DND-41 (cell line): ENCODE measurements at regions not wholly inside any gene's neighbourhood (a gene's known extent, or its start where the extent isn't known, plus 50 kb on each side); places are given as distances from the start of the nearest gene placed in this dataset.

Experiments
- ATAC-seq: fragments of 200-7000 bp; cut with Tn5 transposase; 3 replicates; pipeline ENCODE4 v1.9.1; 2021; ENCODE audit warnings: low read depth; ENCODE audit not compliant: insufficient read depth
- DNase-seq: peaks from one replicate; pipeline ENCODE4 v3.0.0-alpha.2; 2020
- H2AFZ ChIP-seq: 2 replicates; pipeline ENCODE4 v1.6.0; 2012; ENCODE audit warnings: low read depth, low read length
- H3K27ac ChIP-seq: 2 replicates; pipeline ENCODE4 v1.5.1; 2012; ENCODE audit warnings: low read length, inconsistent platforms
- H3K27me3 ChIP-seq: fragments of 200-600 bp; sonication (generic); 2 replicates; pipeline ENCODE4 v1.6.0; 2012; ENCODE audit warnings: low read length, mild to moderate bottlenecking, inconsistent platforms; ENCODE audit not compliant: insufficient read depth, poor library complexity
- H3K36me3 ChIP-seq: 2 replicates; pipeline ENCODE4 v1.5.1; 2012; ENCODE audit warnings: low read length, inconsistent platforms; ENCODE audit not compliant: insufficient read depth
- H3K4me1 ChIP-seq: 2 replicates; pipeline ENCODE4 v1.5.1; 2012; ENCODE audit warnings: mild to moderate bottlenecking, low read length; ENCODE audit not compliant: insufficient read depth
- H3K4me2 ChIP-seq: 2 replicates; pipeline ENCODE4 v1.6.0; 2012; ENCODE audit warnings: mild to moderate bottlenecking, moderate library complexity, low read length, inconsistent platforms; ENCODE audit not compliant: insufficient read depth
- H3K4me3 ChIP-seq, 2 experiments: fragments of 200-600 bp in 1 of 2; shearing (Covaris generic) in 1 of 2; 2 replicates each; pipeline ENCODE4 v1.5.1; 2012 to 2016; ENCODE audit warnings: inconsistent platforms in 2 of 2, low read length in 2 of 2, mild to moderate bottlenecking in 2 of 2, low read depth in 1 of 2, moderate library complexity in 1 of 2
- H3K79me2 ChIP-seq: 2 replicates; pipeline ENCODE4 v1.6.0; 2012; ENCODE audit warnings: low read length, inconsistent platforms; ENCODE audit not compliant: insufficient read depth
- H3K9ac ChIP-seq: 2 replicates; pipeline ENCODE4 v1.6.0; 2012; ENCODE audit warnings: low read depth, mild to moderate bottlenecking, inconsistent platforms, low read length, moderate library complexity
- H3K9me3 ChIP-seq: 2 replicates; pipeline ENCODE4 v1.5.1; 2012; ENCODE audit warnings: low read length, moderate library complexity, mild to moderate bottlenecking, inconsistent platforms; ENCODE audit not compliant: insufficient read depth, severe bottlenecking
- H4K20me1 ChIP-seq: 2 replicates; pipeline ENCODE4 v1.6.0; 2012; ENCODE audit warnings: low read length; ENCODE audit not compliant: insufficient read depth
- CTCF ChIP-seq: IDR thresholded peaks from 2 replicates; pipeline ENCODE4 v1.5.1; 2012; ENCODE audit warnings: borderline replicate concordance, low read length, moderate library complexity, mild to moderate bottlenecking; ENCODE audit not compliant: poor library complexity, severe bottlenecking; ENCODE audit errors: extremely low read depth
- EZH2 ChIP-seq: IDR thresholded peaks from 3 replicates; pipeline ENCODE4 v1.6.1; 2012; ENCODE audit warnings: borderline replicate concordance, low read depth, mild to moderate bottlenecking, moderate library complexity, low read length, inconsistent platforms; ENCODE audit not compliant: severe bottlenecking

- TF ChIP-seq EZH2: no peak
- no peak for TF ChIP-seq CTCF
- Histone ChIP-seq H3K9ac (no peak overlapping the region), H3K27ac (no peak overlapping the region), H2AFZ (no peak overlapping the region), H3K4me2 (no peak overlapping the region), H3K4me3 (no peak overlapping the region), H3K36me3 (no peaks in the 10 kb centered on the region), H3K4me1 (no peaks in the 10 kb centered on the region), H3K9me3 (peaks cover 5% of the 10 kb centered on the region), H3K27me3 (no peaks in the 10 kb centered on the region), H4K20me1 (no peaks in the 10 kb centered on the region), H3K79me2 (no peaks in the 10 kb centered on the region)
- DNase-seq (no peak), ATAC-seq (no peak)
Observed at GRCh38 chr12:43180242-43180641, 371.8 kb downstream of the ADAMTS20 start.

- DNase-seq (no peak), ATAC-seq (no peak)
- Histone ChIP-seq H3K9me3 (peaks cover 5% of the 10 kb centered on the region), H3K9ac (no peak overlapping the region), H2AFZ (no peak overlapping the region), H3K27me3 (no peaks in the 10 kb centered on the region), H4K20me1 (no peaks in the 10 kb centered on the region), H3K4me2 (no peak overlapping the region), H3K36me3 (no peaks in the 10 kb centered on the region), H3K27ac (no peak overlapping the region), H3K4me1 (no peaks in the 10 kb centered on the region), H3K79me2 (no peaks in the 10 kb centered on the region), H3K4me3 (no peak overlapping the region)
- TF ChIP-seq CTCF: no peak
- TF ChIP-seq EZH2: no peak
Observed at GRCh38 chr12:43179486-43179885, 372.5 kb downstream of the ADAMTS20 start.

- Histone ChIP-seq H3K4me2 (no peak overlapping the region), H3K79me2 (no peaks in the 10 kb centered on the region), H4K20me1 (no peaks in the 10 kb centered on the region), H3K36me3 (no peaks in the 10 kb centered on the region), H3K27me3 (no peaks in the 10 kb centered on the region), H3K27ac (no peak overlapping the region), H3K9me3 (peaks cover 4% of the 10 kb centered on the region), H2AFZ (no peak overlapping the region), H3K4me1 (no peaks in the 10 kb centered on the region), H3K9ac (no peak overlapping the region), H3K4me3 (no peak overlapping the region)
- ATAC-seq: no peak
- no peak for DNase-seq
- TF ChIP-seq EZH2 (no peak), CTCF (no peak)
Observed at GRCh38 chr12:43177276-43177675, 374.7 kb downstream of the ADAMTS20 start.

DNA sequence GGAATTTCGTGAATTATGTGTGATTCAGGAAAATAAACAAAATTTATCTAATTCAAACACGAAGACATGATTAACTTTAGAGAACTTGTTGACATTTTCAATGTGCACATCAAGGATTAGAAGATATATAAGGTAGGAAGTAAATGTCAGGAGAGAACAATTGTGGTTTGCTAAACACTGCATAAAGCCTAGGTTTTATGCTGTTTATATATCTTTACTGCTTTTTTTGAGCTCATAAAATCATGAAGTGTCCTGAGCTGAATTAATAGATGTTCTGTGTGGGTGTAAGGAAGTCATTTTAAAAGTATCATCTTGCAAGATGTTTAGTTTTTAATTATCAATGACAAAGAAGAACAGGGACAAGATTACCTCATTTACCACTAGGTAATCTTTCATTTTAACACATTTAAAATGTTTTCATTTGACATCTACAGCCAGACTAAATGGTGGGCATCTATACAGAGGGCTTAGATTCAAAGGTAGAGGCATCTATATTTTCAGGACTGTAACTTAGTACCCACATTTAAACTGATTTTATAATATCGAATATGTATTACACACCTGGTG lies 382.8 kb downstream of the ADAMTS20 start:
- no peak for TF ChIP-seq EZH2
- no peak for TF ChIP-seq CTCF
- Histone ChIP-seq H4K20me1 (no peaks in the 10 kb centered on the region), H3K79me2 (no peaks in the 10 kb centered on the region), H3K4me3 (no peak overlapping the region), H3K27ac (no peak overlapping the region), H3K36me3 (no peaks in the 10 kb centered on the region), H3K4me1 (no peaks in the 10 kb centered on the region), H3K4me2 (no peak overlapping the region), H3K9ac (no peak overlapping the region), H3K27me3 (no peaks in the 10 kb centered on the region), H3K9me3 (no peaks in the 10 kb centered on the region), H2AFZ (no peak overlapping the region)
- DNase-seq (no peak), ATAC-seq (no peak)
